ENCODE measurements at regions not wholly inside any gene's neighbourhood (a gene's known extent, or its start where the extent isn't known, plus 50 kb on each side); places are given as distances from the start of the nearest gene placed in this dataset.
A peak's percentile ranks its signal among the peaks of the same experiment; 100 is the strongest.

GRCh38 chr22:34297536-34298120 lies 377.4 kb upstream of the LARGE1 start:
- TF ChIP-seq POLR2A (IDR thresholded peaks at IDR 0.05) = no peak
- no peak for TF ChIP-seq CTCF (IDR thresholded peaks at IDR 0.05)
- peak; percentile 20 to 61 (median 44) for ATAC-seq
- no peak overlapping the region for H3K4me3 ChIP-seq
- intact Hi-C loops (cut with DNase I) = no loop called here
- H3K9me3 ChIP-seq = no peaks in the 10 kb centered on the region
- 89 to 100% (median 91%) methylated on average over 1 of the region's 1 CpG for WGBS, 4 donors
- no peak overlapping the region for H3K27ac ChIP-seq
- H3K36me3 ChIP-seq = no peaks in the 10 kb centered on the region
- no peaks in the 10 kb centered on the region for H3K27me3 ChIP-seq
- no peak for DNase-seq
- H3K4me1 ChIP-seq = peaks cover 0 to 17% (median 0%) of the 10 kb centered on the region in 12 donors

DNA sequence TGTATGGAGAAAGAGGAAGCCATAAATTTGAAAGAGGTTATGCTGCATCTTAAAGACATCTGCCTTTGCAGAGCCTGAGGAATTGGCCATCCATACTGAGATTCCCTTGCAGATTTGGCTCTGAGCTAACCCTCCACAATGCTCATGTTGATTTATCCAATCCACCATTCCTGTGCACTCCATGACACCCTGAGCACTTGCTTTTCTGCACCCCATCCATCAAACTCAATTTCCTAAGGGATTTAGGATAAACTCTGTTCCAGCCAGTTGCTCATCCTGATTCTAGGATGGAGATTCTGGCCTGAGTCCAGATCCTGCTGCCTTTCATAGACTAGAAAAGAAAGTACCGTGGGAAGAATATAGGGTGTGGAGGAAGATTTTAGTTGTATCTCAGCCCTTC lies 379.2 kb upstream of the LARGE1 start:
- Histone ChIP-seq H3K4me3 (no peak overlapping the region), H3K4me1 (peaks cover 0 to 17% (median 5%) of the 10 kb centered on the region in 12 donors), H3K36me3 (no peaks in the 10 kb centered on the region), H3K27ac (no peak overlapping the region), H3K9me3 (no peaks in the 10 kb centered on the region), H3K27me3 (no peaks in the 10 kb centered on the region)
- TF ChIP-seq POLR2A (IDR thresholded peaks at IDR 0.05) (no peak), CTCF (IDR thresholded peaks at IDR 0.05) (no peak)
- DNase-seq = no peak
- WGBS, 4 donors = 67 to 83% (median 75%) methylated on average over 1 of the region's 1 CpG
- intact Hi-C loops (cut with DNase I) = no loop called here
- no peak for ATAC-seq

DNA sequence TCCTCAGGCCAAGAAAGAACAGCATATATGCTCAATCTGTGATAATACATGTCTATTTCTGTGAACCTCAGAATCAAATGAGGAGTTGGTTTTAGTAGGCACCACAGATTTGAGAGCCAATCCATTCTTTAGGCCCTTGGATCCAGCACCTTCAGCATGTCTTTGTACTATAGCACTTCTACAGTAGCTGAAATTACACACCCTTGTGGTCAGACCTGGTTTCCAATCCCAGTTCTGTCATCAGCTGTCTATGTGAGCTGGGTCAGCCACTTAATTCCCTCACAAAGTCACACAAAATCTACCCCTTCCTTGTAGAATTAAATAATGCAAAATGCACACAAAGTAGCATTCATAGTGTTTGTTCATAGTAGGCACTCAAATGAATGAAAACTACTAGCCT lies 381.3 kb upstream of the LARGE1 start:
- TF ChIP-seq POLR2A (IDR thresholded peaks at IDR 0.05) (no peak), CTCF (IDR thresholded peaks at IDR 0.05) (peak in 1 of 12 donors; percentile 17)
- H3K4me3 ChIP-seq = no peak overlapping the region
- ATAC-seq = no peak
- no peaks in the 10 kb centered on the region for H3K36me3 ChIP-seq
- peaks cover 0 to 17% (median 5%) of the 10 kb centered on the region in 12 donors for H3K4me1 ChIP-seq
- DNase-seq = no peak
- intact Hi-C loops (cut with DNase I) = no loop called here
- H3K9me3 ChIP-seq = no peaks in the 10 kb centered on the region
- H3K27ac ChIP-seq = no peak overlapping the region
- H3K27me3 ChIP-seq = no peaks in the 10 kb centered on the region

GRCh38 chr22:34303656-34304055 lies 383.4 kb upstream of the LARGE1 start:
- H3K27ac ChIP-seq = peak overlapping the region in 1 of 12 donors; percentile 38
- 21 to 40% (median 28%) methylated on average over 3 of the region's 3 CpGs for WGBS, 4 donors
- no peaks in the 10 kb centered on the region for H3K36me3 ChIP-seq
- no peak overlapping the region for H3K4me3 ChIP-seq
- no peak for DNase-seq
- intact Hi-C loops (cut with DNase I) = no loop called here
- peak; percentile 30 to 91 (median 80) for ATAC-seq
- TF ChIP-seq CTCF (IDR thresholded peaks at IDR 0.05) (no peak), POLR2A (IDR thresholded peaks at IDR 0.05) (no peak)
- no peaks in the 10 kb centered on the region for H3K9me3 ChIP-seq
- H3K4me1 ChIP-seq = peaks cover 0 to 21% (median 4%) of the 10 kb centered on the region in 12 donors
- no peaks in the 10 kb centered on the region for H3K27me3 ChIP-seq

Data from heart left ventricle (tissue), 16 donors.